DND-41 (cell line): ENCODE measurements at regions not wholly inside any gene's neighbourhood (a gene's known extent, or its start where the extent isn't known, plus 50 kb on each side); places are given as distances from the start of the nearest gene placed in this dataset.

ENCODE experiments used
- EZH2 ChIP-seq: IDR thresholded peaks from 3 replicates; pipeline ENCODE4 v1.6.1; 2012; ENCODE audit warnings: borderline replicate concordance, low read depth, mild to moderate bottlenecking, moderate library complexity, low read length, inconsistent platforms; ENCODE audit not compliant: severe bottlenecking
- TF ChIP-seq, protein P1 (sequence below): IDR thresholded peaks from 2 replicates; pipeline ENCODE4 v1.5.1; 2012; ENCODE audit warnings: borderline replicate concordance, low read length, moderate library complexity, mild to moderate bottlenecking; ENCODE audit not compliant: poor library complexity, severe bottlenecking; ENCODE audit errors: extremely low read depth

DNA sequence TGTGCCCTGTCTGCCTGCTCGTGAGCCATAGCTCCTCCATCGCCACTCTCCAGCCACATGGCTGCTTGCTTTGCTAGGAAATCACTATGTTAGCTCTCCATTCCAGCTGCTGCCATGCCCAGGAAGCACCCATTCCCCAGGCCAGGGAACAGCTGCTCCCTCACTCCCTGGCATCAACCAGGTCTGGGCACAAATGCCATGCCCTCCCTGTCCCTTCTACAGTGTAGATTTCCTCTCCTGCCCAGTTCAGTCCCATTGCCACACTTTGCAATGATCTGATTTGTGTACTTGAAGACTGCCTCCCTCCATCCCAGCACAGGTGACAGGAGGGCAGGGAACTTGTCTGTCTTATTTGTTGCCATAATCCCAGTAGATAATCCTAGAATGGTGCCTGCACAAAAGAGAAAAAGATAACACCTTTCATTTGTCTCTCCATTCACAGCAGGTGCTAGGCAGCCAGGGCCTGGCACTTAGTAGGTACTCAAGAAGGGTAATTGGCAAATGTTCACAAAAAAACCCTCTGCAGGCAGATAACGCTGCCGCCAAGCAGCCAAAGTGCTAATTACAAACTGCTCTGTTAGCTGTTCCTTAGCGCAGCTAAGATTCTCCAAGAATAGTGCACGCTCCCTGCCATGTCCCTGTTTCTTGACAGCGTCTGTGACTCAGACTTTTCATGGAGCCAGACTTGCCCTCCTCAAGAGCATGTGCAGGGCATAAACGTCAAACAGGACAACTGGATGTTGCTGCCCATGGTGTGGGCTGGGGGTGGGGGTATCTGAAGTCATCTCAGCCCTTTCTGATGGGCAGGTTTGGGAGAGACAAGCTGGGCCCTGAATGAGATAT is 69.1 kb downstream of the ARL6IP4 start:
- TF ChIP-seq, protein P1, sequence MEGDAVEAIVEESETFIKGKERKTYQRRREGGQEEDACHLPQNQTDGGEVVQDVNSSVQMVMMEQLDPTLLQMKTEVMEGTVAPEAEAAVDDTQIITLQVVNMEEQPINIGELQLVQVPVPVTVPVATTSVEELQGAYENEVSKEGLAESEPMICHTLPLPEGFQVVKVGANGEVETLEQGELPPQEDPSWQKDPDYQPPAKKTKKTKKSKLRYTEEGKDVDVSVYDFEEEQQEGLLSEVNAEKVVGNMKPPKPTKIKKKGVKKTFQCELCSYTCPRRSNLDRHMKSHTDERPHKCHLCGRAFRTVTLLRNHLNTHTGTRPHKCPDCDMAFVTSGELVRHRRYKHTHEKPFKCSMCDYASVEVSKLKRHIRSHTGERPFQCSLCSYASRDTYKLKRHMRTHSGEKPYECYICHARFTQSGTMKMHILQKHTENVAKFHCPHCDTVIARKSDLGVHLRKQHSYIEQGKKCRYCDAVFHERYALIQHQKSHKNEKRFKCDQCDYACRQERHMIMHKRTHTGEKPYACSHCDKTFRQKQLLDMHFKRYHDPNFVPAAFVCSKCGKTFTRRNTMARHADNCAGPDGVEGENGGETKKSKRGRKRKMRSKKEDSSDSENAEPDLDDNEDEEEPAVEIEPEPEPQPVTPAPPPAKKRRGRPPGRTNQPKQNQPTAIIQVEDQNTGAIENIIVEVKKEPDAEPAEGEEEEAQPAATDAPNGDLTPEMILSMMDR = no peak
- TF ChIP-seq EZH2 = no peak
